ENCODE measurements at regions not wholly inside any gene's neighbourhood (a gene's known extent, or its start where the extent isn't known, plus 50 kb on each side); places are given as distances from the start of the nearest gene placed in this dataset.

- TF ChIP-seq, protein P1, sequence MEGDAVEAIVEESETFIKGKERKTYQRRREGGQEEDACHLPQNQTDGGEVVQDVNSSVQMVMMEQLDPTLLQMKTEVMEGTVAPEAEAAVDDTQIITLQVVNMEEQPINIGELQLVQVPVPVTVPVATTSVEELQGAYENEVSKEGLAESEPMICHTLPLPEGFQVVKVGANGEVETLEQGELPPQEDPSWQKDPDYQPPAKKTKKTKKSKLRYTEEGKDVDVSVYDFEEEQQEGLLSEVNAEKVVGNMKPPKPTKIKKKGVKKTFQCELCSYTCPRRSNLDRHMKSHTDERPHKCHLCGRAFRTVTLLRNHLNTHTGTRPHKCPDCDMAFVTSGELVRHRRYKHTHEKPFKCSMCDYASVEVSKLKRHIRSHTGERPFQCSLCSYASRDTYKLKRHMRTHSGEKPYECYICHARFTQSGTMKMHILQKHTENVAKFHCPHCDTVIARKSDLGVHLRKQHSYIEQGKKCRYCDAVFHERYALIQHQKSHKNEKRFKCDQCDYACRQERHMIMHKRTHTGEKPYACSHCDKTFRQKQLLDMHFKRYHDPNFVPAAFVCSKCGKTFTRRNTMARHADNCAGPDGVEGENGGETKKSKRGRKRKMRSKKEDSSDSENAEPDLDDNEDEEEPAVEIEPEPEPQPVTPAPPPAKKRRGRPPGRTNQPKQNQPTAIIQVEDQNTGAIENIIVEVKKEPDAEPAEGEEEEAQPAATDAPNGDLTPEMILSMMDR (IDR thresholded peaks at IDR 0.05; ENCODE audit: insufficient read depth, low read length, poor library complexity, severe bottlenecking) = no peak
- Histone ChIP-seq H3K4me3 (replicated peaks; ENCODE audit: low read depth, low read length) (no peak overlapping the region), H3K36me3 (ENCODE audit: control insufficient read depth, insufficient read depth, low read length) (no peaks in the 10 kb centered on the region), H3K27me3 (replicated peaks; ENCODE audit: control insufficient read depth, insufficient read depth, low read length) (no peaks in the 10 kb centered on the region)
- no peak for DNase-seq (ENCODE audit: extremely low read depth, insufficient read length)
Measured at GRCh38 chr11:28525636-28526405, 417.6 kb downstream of the METTL15 start.

DNA sequence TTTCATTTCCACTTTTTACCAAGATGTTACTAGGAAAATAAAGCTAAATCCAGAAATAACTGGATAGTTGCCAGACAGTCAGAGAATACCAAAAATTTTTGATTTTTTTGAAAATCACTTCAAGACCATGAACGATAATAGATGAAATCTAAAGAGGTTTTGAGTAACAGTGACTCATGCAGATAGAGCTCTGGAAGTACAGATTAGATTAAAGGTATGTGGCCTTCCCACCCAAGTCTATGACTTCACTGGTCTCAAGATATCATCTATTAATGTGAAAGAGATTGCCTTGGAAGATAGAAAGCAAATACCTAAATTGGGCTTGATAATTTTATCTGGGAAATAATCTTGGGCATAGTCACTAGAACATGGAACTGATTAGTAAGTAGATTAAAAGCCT is 415.9 kb downstream of the METTL15 start:
- no peak for DNase-seq (ENCODE audit: extremely low read depth, insufficient read length)
- no peaks in the 10 kb centered on the region for H3K36me3 ChIP-seq (ENCODE audit: control insufficient read depth, insufficient read depth, low read length)
- H3K27me3 ChIP-seq (replicated peaks; ENCODE audit: control insufficient read depth, insufficient read depth, low read length) = no peaks in the 10 kb centered on the region

GRCh38 chr11:28521075-28521474 is 412.9 kb downstream of the METTL15 start:
- TF ChIP-seq, protein P1 (IDR thresholded peaks at IDR 0.05; ENCODE audit: insufficient read depth, low read length, poor library complexity, severe bottlenecking) = no peak
- no peak overlapping the region for H3K4me3 ChIP-seq (replicated peaks; ENCODE audit: low read depth, low read length)
- no peak for DNase-seq (ENCODE audit: extremely low read depth, insufficient read length)
- H3K36me3 ChIP-seq (ENCODE audit: control insufficient read depth, insufficient read depth, low read length) = no peaks in the 10 kb centered on the region
- no peaks in the 10 kb centered on the region for H3K27me3 ChIP-seq (replicated peaks; ENCODE audit: control insufficient read depth, insufficient read depth, low read length)

More for the DNA sequence above, 415.9 kb downstream of the METTL15 start:
- TF ChIP-seq, protein P1 (IDR thresholded peaks at IDR 0.05; ENCODE audit: insufficient read depth, low read length, poor library complexity, severe bottlenecking) = no peak
- no peak overlapping the region for H3K4me3 ChIP-seq (replicated peaks; ENCODE audit: low read depth, low read length)

GRCh38 chr11:28520291-28520690 is 412.1 kb downstream of the METTL15 start:
- no peak overlapping the region for H3K4me3 ChIP-seq (replicated peaks; ENCODE audit: low read depth, low read length)
- TF ChIP-seq, protein P1 (IDR thresholded peaks at IDR 0.05; ENCODE audit: insufficient read depth, low read length, poor library complexity, severe bottlenecking) = no peak
- no peak for DNase-seq (ENCODE audit: extremely low read depth, insufficient read length)

DNA sequence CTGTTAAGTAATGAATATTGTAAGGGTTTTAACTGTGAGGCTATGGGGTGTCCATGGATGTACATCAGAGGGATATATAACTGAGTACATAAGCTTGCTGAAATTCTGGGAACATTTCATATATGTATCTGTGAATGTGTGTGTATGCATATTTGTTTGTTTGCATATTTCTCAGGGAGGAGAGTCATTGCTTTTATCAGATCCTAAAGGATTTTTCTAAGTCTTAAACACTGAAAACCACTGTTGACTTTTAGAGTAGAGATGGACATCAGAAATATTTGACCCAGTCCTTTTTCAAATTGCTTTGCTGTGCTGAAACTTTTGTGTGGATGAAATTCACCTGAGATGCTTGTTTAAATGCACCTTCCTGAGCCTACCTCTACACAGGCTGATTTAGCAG is 410.6 kb downstream of the METTL15 start:
- DNase-seq (ENCODE audit: extremely low read depth, insufficient read length) = no peak
- Histone ChIP-seq H3K4me3 (replicated peaks; ENCODE audit: low read depth, low read length) (no peak overlapping the region), H3K27me3 (replicated peaks; ENCODE audit: control insufficient read depth, insufficient read depth, low read length) (no peaks in the 10 kb centered on the region), H3K36me3 (ENCODE audit: control insufficient read depth, insufficient read depth, low read length) (no peaks in the 10 kb centered on the region)
- TF ChIP-seq, protein P1 (IDR thresholded peaks at IDR 0.05; ENCODE audit: insufficient read depth, low read length, poor library complexity, severe bottlenecking) = no peak

More at GRCh38 chr11:28520291-28520690, 412.1 kb downstream of the METTL15 start:
- Histone ChIP-seq H3K27me3 (replicated peaks; ENCODE audit: control insufficient read depth, insufficient read depth, low read length) (no peaks in the 10 kb centered on the region), H3K36me3 (ENCODE audit: control insufficient read depth, insufficient read depth, low read length) (no peaks in the 10 kb centered on the region)
